KMS-11 (cell line): ENCODE measurements at regions not wholly inside any gene's neighbourhood (a gene's known extent, or its start where the extent isn't known, plus 50 kb on each side); places are given as distances from the start of the nearest gene placed in this dataset.

Experiments
- H2AFZ ChIP-seq: fragments of 200-600 bp; sonication (generic); 2 replicates; pipeline ENCODE4 v1.6.1; 2016; ENCODE audit warnings: antibody characterized with exemption, mixed run types, low read depth
- H3K27ac ChIP-seq: fragments of 200-600 bp; sonication (generic); 2 replicates; pipeline ENCODE4 v1.6.1; 2016; ENCODE audit warnings: mild to moderate bottlenecking, mixed run types
- H3K27me3 ChIP-seq: fragments of 200-600 bp; sonication (generic); 2 replicates; pipeline ENCODE4 v1.6.1; 2017; ENCODE audit warnings: mild to moderate bottlenecking, low read depth, mixed run types, moderate library complexity; ENCODE audit not compliant: insufficient read depth
- H3K36me3 ChIP-seq: fragments of 200-600 bp; sonication (generic); 2 replicates; pipeline ENCODE4 v1.6.1; 2017; ENCODE audit warnings: mild to moderate bottlenecking, mixed run types; ENCODE audit not compliant: insufficient read depth
- H3K4me1 ChIP-seq: fragments of 200-600 bp; sonication (generic); 2 replicates; pipeline ENCODE4 v1.6.1; 2016; ENCODE audit warnings: mild to moderate bottlenecking, low read depth, mixed run types; ENCODE audit not compliant: poor library complexity, severe bottlenecking
- H3K4me2 ChIP-seq: fragments of 200-600 bp; sonication (generic); 2 replicates; pipeline ENCODE4 v1.7.0; 2016; ENCODE audit warnings: mild to moderate bottlenecking, mixed run types
- H3K4me3 ChIP-seq: fragments of 200-600 bp; sonication (generic); IDR thresholded peaks from 2 replicates; pipeline ENCODE4 v1.6.1; 2017; ENCODE audit warnings: low read depth, low read length, mixed read lengths; ENCODE audit not compliant: insufficient read depth
- H3K79me2 ChIP-seq: fragments of 200-600 bp; sonication (generic); 2 replicates; pipeline ENCODE4 v1.6.1; 2016; ENCODE audit warnings: low read depth, mixed run types; ENCODE audit not compliant: insufficient read depth
- H3K9ac ChIP-seq: fragments of 200-600 bp; sonication (generic); 2 replicates; pipeline ENCODE4 v1.6.1; 2016; ENCODE audit warnings: mild to moderate bottlenecking, mixed run types
- H4K20me1 ChIP-seq: fragments of 200-600 bp; sonication (generic); 2 replicates; pipeline ENCODE4 v1.6.1; 2016; ENCODE audit warnings: mild to moderate bottlenecking, mixed run types; ENCODE audit not compliant: insufficient read depth
- TF ChIP-seq, protein P1 (sequence below): fragments of 200-600 bp; sonication (generic); conservative IDR thresholded peaks from 2 replicates; pipeline ENCODE4 v1.6.1; 2017; ENCODE audit warnings: low read depth, mild to moderate bottlenecking, antibody characterized with exemption, low read length, moderate library complexity, mixed read lengths

DNA sequence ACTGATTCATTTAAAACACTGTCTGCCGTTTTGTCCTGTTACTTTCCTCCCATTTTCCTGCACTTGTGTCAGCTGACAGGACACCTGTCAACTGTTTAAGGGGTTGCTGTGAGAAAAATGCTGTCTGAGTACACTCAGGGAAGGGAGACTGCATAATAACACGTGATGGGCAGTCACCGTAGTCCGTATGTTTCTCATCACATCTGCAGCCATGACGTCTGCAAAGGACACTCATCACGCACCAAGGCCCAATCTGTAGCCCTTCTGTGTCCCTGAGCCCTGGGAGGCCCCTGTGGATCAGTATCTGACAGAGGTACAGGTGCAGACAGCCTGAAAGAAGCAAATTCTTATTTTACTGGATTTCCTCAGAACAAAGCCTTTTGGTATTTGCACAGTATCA lies 396.3 kb downstream of the YTHDC2 start:
- H3K9ac ChIP-seq, result no peak overlapping the region
- H3K4me1 ChIP-seq, result no peaks in the 10 kb centered on the region
- H3K4me3 ChIP-seq, result no peak overlapping the region
- H3K4me2 ChIP-seq, result no peak overlapping the region
- H3K36me3 ChIP-seq, result no peaks in the 10 kb centered on the region
- no peak overlapping the region for H2AFZ ChIP-seq
- H4K20me1 ChIP-seq, result no peaks in the 10 kb centered on the region
- no peak overlapping the region for H3K27ac ChIP-seq
- H3K79me2 ChIP-seq, result no peaks in the 10 kb centered on the region
- H3K27me3 ChIP-seq, result no peaks in the 10 kb centered on the region
- TF ChIP-seq, protein P1, sequence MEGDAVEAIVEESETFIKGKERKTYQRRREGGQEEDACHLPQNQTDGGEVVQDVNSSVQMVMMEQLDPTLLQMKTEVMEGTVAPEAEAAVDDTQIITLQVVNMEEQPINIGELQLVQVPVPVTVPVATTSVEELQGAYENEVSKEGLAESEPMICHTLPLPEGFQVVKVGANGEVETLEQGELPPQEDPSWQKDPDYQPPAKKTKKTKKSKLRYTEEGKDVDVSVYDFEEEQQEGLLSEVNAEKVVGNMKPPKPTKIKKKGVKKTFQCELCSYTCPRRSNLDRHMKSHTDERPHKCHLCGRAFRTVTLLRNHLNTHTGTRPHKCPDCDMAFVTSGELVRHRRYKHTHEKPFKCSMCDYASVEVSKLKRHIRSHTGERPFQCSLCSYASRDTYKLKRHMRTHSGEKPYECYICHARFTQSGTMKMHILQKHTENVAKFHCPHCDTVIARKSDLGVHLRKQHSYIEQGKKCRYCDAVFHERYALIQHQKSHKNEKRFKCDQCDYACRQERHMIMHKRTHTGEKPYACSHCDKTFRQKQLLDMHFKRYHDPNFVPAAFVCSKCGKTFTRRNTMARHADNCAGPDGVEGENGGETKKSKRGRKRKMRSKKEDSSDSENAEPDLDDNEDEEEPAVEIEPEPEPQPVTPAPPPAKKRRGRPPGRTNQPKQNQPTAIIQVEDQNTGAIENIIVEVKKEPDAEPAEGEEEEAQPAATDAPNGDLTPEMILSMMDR, result no peak

DNA sequence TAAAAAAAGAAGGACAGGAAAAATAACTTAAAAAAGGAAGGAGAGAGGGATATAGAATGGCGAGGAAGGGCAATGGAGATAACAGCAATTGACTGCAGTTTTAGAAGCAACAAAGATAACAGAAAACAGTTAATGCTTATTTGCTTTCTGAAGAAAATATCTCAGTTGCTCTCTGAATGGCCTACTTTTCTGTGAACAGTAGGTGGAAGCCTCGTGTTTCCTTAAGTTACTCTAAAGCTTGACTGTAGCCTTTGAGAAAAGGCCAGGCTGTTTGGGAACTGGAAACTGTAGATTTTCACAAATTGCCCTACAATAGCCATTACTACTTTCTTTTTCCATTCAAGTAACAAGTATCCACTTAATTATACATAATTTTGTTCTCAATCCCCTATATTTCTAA lies 404.5 kb downstream of the YTHDC2 start:
- no peak overlapping the region for H3K27ac ChIP-seq
- H3K27me3 ChIP-seq, result no peaks in the 10 kb centered on the region
- TF ChIP-seq, protein P1, result no peak
- H3K4me3 ChIP-seq, result no peak overlapping the region
- H3K9ac ChIP-seq, result no peak overlapping the region
- H3K36me3 ChIP-seq, result no peaks in the 10 kb centered on the region
- no peaks in the 10 kb centered on the region for H3K4me1 ChIP-seq
- H4K20me1 ChIP-seq, result no peaks in the 10 kb centered on the region
- H2AFZ ChIP-seq, result no peak overlapping the region
- H3K79me2 ChIP-seq, result no peaks in the 10 kb centered on the region
- H3K4me2 ChIP-seq, result no peak overlapping the region

DNA sequence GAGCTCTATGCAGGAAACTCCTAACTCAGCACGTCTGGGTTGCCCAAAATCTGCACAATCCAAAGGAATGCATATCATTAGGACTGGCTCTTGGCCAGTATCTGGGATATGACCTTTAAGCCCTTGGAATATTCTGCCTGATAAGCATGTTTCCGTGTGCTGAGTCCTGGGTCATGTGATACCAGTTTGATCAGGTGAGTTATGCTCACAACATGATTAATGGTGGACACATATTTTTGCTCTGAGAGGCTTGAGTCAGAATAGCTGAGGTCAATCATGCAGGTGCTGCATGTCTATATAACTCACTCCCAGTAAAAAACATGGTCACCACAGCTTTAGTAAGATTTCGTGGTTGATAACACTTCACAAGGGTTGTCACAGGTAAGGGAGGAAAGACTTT lies 408.8 kb downstream of the YTHDC2 start:
- Histone ChIP-seq H3K27me3 (no peaks in the 10 kb centered on the region), H3K36me3 (no peaks in the 10 kb centered on the region), H3K4me2 (no peak overlapping the region), H3K27ac (no peak overlapping the region), H3K79me2 (no peaks in the 10 kb centered on the region), H3K4me1 (no peaks in the 10 kb centered on the region), H4K20me1 (no peaks in the 10 kb centered on the region), H3K4me3 (no peak overlapping the region), H2AFZ (no peak overlapping the region), H3K9ac (no peak overlapping the region)
- TF ChIP-seq, protein P1, result no peak

DNA sequence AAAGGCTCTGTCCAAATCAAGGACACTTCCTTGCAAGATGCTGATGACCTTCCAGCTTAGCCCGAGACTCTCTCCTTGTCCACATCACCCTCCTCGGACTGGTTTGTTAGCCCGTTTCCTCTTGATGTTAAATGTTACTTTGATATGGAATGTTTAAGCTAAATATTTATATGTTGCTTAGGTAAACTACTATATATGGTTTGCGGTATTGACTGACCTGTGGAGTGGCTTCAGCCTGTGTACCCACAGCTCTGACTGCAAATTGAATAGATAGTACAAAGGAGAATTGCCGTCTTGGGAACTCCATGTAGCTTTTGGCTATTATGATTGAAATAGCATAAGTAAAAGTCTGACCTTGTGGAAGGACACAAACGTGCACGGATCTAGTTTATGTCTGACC lies 422.0 kb downstream of the YTHDC2 start:
- H3K9ac ChIP-seq, result no peak overlapping the region
- no peaks in the 10 kb centered on the region for H3K27me3 ChIP-seq
- no peaks in the 10 kb centered on the region for H3K36me3 ChIP-seq
- no peaks in the 10 kb centered on the region for H3K4me1 ChIP-seq
- no peaks in the 10 kb centered on the region for H4K20me1 ChIP-seq
- no peaks in the 10 kb centered on the region for H3K79me2 ChIP-seq
- no peak overlapping the region for H3K4me2 ChIP-seq
- no peak overlapping the region for H2AFZ ChIP-seq
- TF ChIP-seq, protein P1, result no peak
- H3K4me3 ChIP-seq, result no peak overlapping the region
- no peak overlapping the region for H3K27ac ChIP-seq

DNA sequence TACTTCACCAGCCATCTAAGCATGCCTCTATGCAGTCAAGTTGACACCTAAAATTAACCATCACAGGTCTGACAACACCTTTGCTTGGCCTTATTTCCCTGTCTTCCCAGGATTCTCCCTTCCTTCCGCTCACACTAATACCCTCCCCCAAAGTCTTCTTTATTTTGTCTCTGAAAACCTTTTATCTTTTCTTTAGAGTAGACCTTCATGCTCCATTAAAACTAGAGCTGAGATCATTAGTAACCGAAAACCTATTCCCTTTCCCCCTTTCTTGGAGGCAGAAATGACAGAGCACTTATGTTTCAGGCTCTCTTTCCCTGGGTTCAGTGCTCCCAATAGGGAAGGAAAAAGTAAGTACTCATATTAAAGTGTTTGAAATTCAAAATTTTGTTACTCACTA lies 423.8 kb downstream of the YTHDC2 start:
- Histone ChIP-seq H3K4me2 (no peak overlapping the region), H3K79me2 (no peaks in the 10 kb centered on the region), H3K9ac (no peak overlapping the region), H3K4me3 (no peak overlapping the region), H2AFZ (no peak overlapping the region), H4K20me1 (no peaks in the 10 kb centered on the region), H3K27me3 (no peaks in the 10 kb centered on the region), H3K36me3 (no peaks in the 10 kb centered on the region), H3K27ac (no peak overlapping the region), H3K4me1 (no peaks in the 10 kb centered on the region)
- TF ChIP-seq, protein P1, result no peak
